ENCODE measurements at regions not wholly inside any gene's neighbourhood (a gene's known extent, or its start where the extent isn't known, plus 50 kb on each side); places are given as distances from the start of the nearest gene placed in this dataset.

- no peak for TF ChIP-seq CTBP2 (IDR thresholded peaks at IDR 0.05; ENCODE audit: borderline replicate concordance, insufficient read depth, insufficient read length, low read length)
- no peak for TF ChIP-seq PHF8 (conservative IDR thresholded peaks at IDR 0.05; ENCODE audit: low read depth, low read length)
Observed at GRCh38 chr12:73110816-73111215, 838.6 kb downstream of the TRHDE start (continued).

Data from H1 (cell line).